ENCODE measurements at regions not wholly inside any gene's neighbourhood (a gene's known extent, or its start where the extent isn't known, plus 50 kb on each side); places are given as distances from the start of the nearest gene placed in this dataset.

- H3K9me3 ChIP-seq (ENCODE audit: control insufficient read depth, low read depth, low read length) = no peaks in the 10 kb centered on the region
- H3K27me3 ChIP-seq (ENCODE audit: insufficient read depth, low read length) = no peaks in the 10 kb centered on the region
- H3K4me3 Mint-ChIP-seq = no peak overlapping the region
- no peak overlapping the region for H3T11ph ChIP-seq (ENCODE audit: low read length)
- DNase-seq = no peak
- H3K4me1 ChIP-seq (ENCODE audit: insufficient read depth, low read length) = 0 out of 2 replicates have a peak, but pooled peaks cover 3% of the 10 kb centered on the region
- no peaks in the 10 kb centered on the region for H3K23me2 ChIP-seq (ENCODE audit: insufficient read length, low read depth, low read length, poor library complexity, severe bottlenecking)
- no peak overlapping the region for H3K56ac ChIP-seq (ENCODE audit: insufficient read length, low read depth, low read length)
- no peak overlapping the region for H3K9ac ChIP-seq (ENCODE audit: extremely low read depth, insufficient read length, low read length)
- H2BK12ac ChIP-seq (ENCODE audit: insufficient read length, low read depth, low read length) = no peak overlapping the region
- TF ChIP-seq, protein P1, sequence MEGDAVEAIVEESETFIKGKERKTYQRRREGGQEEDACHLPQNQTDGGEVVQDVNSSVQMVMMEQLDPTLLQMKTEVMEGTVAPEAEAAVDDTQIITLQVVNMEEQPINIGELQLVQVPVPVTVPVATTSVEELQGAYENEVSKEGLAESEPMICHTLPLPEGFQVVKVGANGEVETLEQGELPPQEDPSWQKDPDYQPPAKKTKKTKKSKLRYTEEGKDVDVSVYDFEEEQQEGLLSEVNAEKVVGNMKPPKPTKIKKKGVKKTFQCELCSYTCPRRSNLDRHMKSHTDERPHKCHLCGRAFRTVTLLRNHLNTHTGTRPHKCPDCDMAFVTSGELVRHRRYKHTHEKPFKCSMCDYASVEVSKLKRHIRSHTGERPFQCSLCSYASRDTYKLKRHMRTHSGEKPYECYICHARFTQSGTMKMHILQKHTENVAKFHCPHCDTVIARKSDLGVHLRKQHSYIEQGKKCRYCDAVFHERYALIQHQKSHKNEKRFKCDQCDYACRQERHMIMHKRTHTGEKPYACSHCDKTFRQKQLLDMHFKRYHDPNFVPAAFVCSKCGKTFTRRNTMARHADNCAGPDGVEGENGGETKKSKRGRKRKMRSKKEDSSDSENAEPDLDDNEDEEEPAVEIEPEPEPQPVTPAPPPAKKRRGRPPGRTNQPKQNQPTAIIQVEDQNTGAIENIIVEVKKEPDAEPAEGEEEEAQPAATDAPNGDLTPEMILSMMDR (conservative IDR thresholded peaks at IDR 0.05) = no peak
- no peak overlapping the region for H2AK5ac ChIP-seq (ENCODE audit: insufficient read length, low read length)
- H3K23ac ChIP-seq (ENCODE audit: insufficient read length, low read depth, low read length) = no peak overlapping the region
- no peak overlapping the region for H2BK20ac ChIP-seq (ENCODE audit: low read depth, low read length, poor library complexity, severe bottlenecking)
- H3K79me1 ChIP-seq (ENCODE audit: insufficient read depth, low read depth, low read length, poor library complexity, severe bottlenecking) = no peaks in the 10 kb centered on the region
- H3K4me1 Mint-ChIP-seq = peaks cover 6 to 8% of the 10 kb centered on the region in 2 experiments; a peak in 3 of 4 replicates
- no peak overlapping the region for H2AFZ ChIP-seq (ENCODE audit: low read length)
- H4K91ac ChIP-seq (ENCODE audit: insufficient read length, low read depth, low read length) = no peak overlapping the region
- no peak overlapping the region for H4K8ac ChIP-seq (replicated peaks; ENCODE audit: insufficient read length, low read depth, low read length)
- no CpG with 5 or more reads among the region's 8 CpGs for WGBS (ENCODE audit: extremely low coverage, insufficient read length, low lambda C conversion rate)
- H3K4ac ChIP-seq (ENCODE audit: low read depth, low read length) = no peak overlapping the region
- no peak overlapping the region for H2BK15ac ChIP-seq (ENCODE audit: low read depth, low read length)
- no peak overlapping the region for H2BK5ac ChIP-seq (ENCODE audit: insufficient read length, low read length)
- no peaks in the 10 kb centered on the region for H3K9me3 Mint-ChIP-seq
- no peaks in the 10 kb centered on the region for H3K36me3 Mint-ChIP-seq (ENCODE audit: insufficient read depth in 1 of 3, low read depth in 3 of 3)
- no peak overlapping the region for H4K5ac ChIP-seq (ENCODE audit: insufficient read length, low read depth, low read length)
- H3K79me2 ChIP-seq (ENCODE audit: insufficient read depth, low read length) = no peaks in the 10 kb centered on the region
- H3K14ac ChIP-seq (ENCODE audit: insufficient read depth, low read length) = no peak overlapping the region
- no peak overlapping the region for H3K27ac ChIP-seq (ENCODE audit: insufficient read length, low read depth, low read length)
- no peak overlapping the region for H3K4me2 ChIP-seq (ENCODE audit: insufficient read depth, insufficient read length, low read length)
- no peak overlapping the region for H3K18ac ChIP-seq (ENCODE audit: insufficient read length, low read depth, low read length)
- H3K27ac Mint-ChIP-seq = no peak overlapping the region
- no peaks in the 10 kb centered on the region for H4K20me1 ChIP-seq (ENCODE audit: control insufficient read depth, insufficient read depth, insufficient read length)
- H2BK120ac ChIP-seq (ENCODE audit: low read depth, low read length, poor library complexity, severe bottlenecking) = no peak overlapping the region
- H3K27me3 Mint-ChIP-seq (ENCODE audit: low read depth) = peaks cover 4% of the 10 kb centered on the region; the same call in 1 of the 2 replicates
Measured at GRCh38 chr4:152098365-152099060, 337.7 kb upstream of the GATB start.
